ENCODE measurements at regions not wholly inside any gene's neighbourhood (a gene's known extent, or its start where the extent isn't known, plus 50 kb on each side); places are given as distances from the start of the nearest gene placed in this dataset.

DNA sequence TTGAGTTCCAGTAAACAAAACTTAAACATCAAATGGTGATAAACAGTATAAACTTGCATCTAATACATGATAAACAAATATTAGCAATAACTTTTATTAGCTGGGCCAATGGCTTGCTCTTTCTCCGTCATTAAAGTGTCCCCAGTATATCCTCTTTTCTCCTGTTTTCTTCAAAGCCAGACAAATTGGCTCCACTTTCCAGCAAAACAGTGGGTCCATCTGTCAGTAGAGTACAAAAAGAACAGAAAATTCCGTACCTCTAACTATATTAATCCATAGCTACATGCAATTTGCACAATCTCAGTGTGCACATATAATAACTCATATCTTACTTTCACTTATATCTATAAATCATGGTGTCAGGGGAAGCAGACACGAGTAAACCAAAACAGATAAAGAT, 678.0 kb upstream of the SPRY2 start:
- POLR2A ChIA-PET, result no interaction called here
- H3K9ac ChIP-seq (replicated peaks; ENCODE audit: extremely low read depth, insufficient read depth, low read length), result no peak overlapping the region
- no peaks in the 10 kb centered on the region for H3K27me3 ChIP-seq (ENCODE audit: control insufficient read depth in 2 of 2, insufficient read depth in 2 of 2, low read length in 2 of 2)
- H3K79me2 ChIP-seq (ENCODE audit: control insufficient read depth, insufficient read depth, low read length), result no peaks in the 10 kb centered on the region
- H3K4me3 ChIP-seq (replicated peaks in 1 of 3; ENCODE audit: insufficient read depth in 1 of 3, low read depth in 1 of 3, low read length in 3 of 3), result no peak overlapping the region
- no peak overlapping the region for H3K4me2 ChIP-seq (ENCODE audit: insufficient read depth, low read length)
- no peak overlapping the region for H3K27ac ChIP-seq (ENCODE audit: insufficient read depth, low read depth, low read length)
- CTCF ChIA-PET, result interaction anchor here (1.3 to 5.5 kb wide), 8 partner anchors 41 to 1470 kb away, joined by 4 to 120 read pairs (median 10); partner anchors contain the start of gene SPRY2
- H2AFZ ChIP-seq (ENCODE audit: low read depth, low read length), result no peak overlapping the region
- no peak for DNase-seq (ENCODE audit: low read depth, low spot score)
- no peaks in the 10 kb centered on the region for H3K9me3 ChIP-seq (replicated peaks; ENCODE audit: control insufficient read depth, insufficient read depth, low read length)
- H3K4me1 ChIP-seq (ENCODE audit: control insufficient read depth, extremely low read depth, insufficient read depth, low read length), result peaks cover 2% of the 10 kb centered on the region
- H3K36me3 ChIP-seq (ENCODE audit: control insufficient read depth in 2 of 2, extremely low read depth in 1 of 2, insufficient read depth in 2 of 2, low read length in 2 of 2), result no peaks in the 10 kb centered on the region
- no TSS peak for BruUV-seq (replicated peaks)
- TF ChIP-seq MYC (IDR thresholded peaks at IDR 0.05; ENCODE audit: low read depth, low read length) (no peak), POLR2A (IDR thresholded peaks at IDR 0.05; ENCODE audit: low read depth, low read length) (no peak)
- TF ChIP-seq, protein P1, sequence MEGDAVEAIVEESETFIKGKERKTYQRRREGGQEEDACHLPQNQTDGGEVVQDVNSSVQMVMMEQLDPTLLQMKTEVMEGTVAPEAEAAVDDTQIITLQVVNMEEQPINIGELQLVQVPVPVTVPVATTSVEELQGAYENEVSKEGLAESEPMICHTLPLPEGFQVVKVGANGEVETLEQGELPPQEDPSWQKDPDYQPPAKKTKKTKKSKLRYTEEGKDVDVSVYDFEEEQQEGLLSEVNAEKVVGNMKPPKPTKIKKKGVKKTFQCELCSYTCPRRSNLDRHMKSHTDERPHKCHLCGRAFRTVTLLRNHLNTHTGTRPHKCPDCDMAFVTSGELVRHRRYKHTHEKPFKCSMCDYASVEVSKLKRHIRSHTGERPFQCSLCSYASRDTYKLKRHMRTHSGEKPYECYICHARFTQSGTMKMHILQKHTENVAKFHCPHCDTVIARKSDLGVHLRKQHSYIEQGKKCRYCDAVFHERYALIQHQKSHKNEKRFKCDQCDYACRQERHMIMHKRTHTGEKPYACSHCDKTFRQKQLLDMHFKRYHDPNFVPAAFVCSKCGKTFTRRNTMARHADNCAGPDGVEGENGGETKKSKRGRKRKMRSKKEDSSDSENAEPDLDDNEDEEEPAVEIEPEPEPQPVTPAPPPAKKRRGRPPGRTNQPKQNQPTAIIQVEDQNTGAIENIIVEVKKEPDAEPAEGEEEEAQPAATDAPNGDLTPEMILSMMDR (IDR thresholded peaks at IDR 0.05; ENCODE audit: extremely low read depth in 1 of 2, insufficient read depth in 1 of 2, low read depth in 1 of 2, low read length in 2 of 2), result no peak
- no peak for FAIRE-seq
- H3K9me1 ChIP-seq (replicated peaks; ENCODE audit: control insufficient read depth, extremely low read depth, insufficient read depth, low read length), result no peaks in the 10 kb centered on the region
- intact Hi-C loops (cut with micrococcal nuclease) (loop anchor here (5.0 to 10.0 kb wide), 2 partner anchors 1044 to 1242 kb away; no protein-coding TSS in a partner anchor), dilution Hi-C loops (cut with MboI; ENCODE audit: extremely low pct_ligation_motif_present, low sequenced_read_pairs) (no loop called here)
- no peaks in the 10 kb centered on the region for H4K20me1 ChIP-seq (replicated peaks; ENCODE audit: control insufficient read depth, extremely low read depth, insufficient read depth, low read length)

DNA sequence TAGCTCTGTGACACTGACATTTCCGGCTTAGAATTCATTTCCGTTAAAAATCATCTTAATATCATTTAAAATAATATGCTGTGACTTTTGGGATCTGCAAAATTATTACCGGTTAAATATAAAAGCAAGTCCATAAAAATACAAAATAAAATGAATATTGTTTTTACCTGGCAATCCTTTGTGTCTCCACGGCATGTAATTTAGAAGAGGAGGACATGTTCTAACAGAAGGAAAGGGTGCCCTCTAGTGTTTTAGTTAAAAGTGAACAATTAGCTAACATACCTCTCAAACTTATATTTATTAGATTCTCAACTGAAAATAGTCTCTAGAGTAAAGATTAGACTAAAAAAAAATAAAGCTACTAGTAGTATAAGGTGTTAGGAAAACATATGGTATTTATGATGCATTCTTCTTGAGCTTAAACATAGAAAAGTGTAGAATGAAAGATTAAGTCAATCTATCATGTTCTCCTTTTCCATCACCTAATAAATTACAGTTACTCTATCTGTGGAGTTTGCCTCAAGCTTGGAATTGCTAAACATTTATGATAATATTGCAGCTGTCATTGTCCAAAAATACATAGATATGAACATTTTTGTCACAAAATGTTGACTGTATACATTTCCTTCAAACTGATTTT, 676.7 kb upstream of the SPRY2 start:
- Histone ChIP-seq H3K4me2 (ENCODE audit: insufficient read depth, low read length) (no peak overlapping the region), H3K4me3 (replicated peaks in 1 of 3; ENCODE audit: insufficient read depth in 1 of 3, low read depth in 1 of 3, low read length in 3 of 3) (no peak overlapping the region), H3K9me1 (replicated peaks; ENCODE audit: control insufficient read depth, extremely low read depth, insufficient read depth, low read length) (no peaks in the 10 kb centered on the region), H4K20me1 (replicated peaks; ENCODE audit: control insufficient read depth, extremely low read depth, insufficient read depth, low read length) (no peaks in the 10 kb centered on the region), H3K36me3 (ENCODE audit: control insufficient read depth in 2 of 2, extremely low read depth in 1 of 2, insufficient read depth in 2 of 2, low read length in 2 of 2) (no peaks in the 10 kb centered on the region), H3K79me2 (ENCODE audit: control insufficient read depth, insufficient read depth, low read length) (no peaks in the 10 kb centered on the region), H2AFZ (ENCODE audit: low read depth, low read length) (no peak overlapping the region), H3K4me1 (ENCODE audit: control insufficient read depth, extremely low read depth, insufficient read depth, low read length) (peaks cover 2% of the 10 kb centered on the region), H3K9me3 (replicated peaks; ENCODE audit: control insufficient read depth, insufficient read depth, low read length) (no peaks in the 10 kb centered on the region), H3K27ac (ENCODE audit: insufficient read depth, low read depth, low read length) (no peak overlapping the region), H3K27me3 (ENCODE audit: control insufficient read depth in 2 of 2, insufficient read depth in 2 of 2, low read length in 2 of 2) (no peaks in the 10 kb centered on the region), H3K9ac (replicated peaks; ENCODE audit: extremely low read depth, insufficient read depth, low read length) (no peak overlapping the region)
- POLR2A ChIA-PET, result interaction anchor here (0.6 kb wide), 1 partner anchor 1338 kb away, joined by 3 read pairs; no protein-coding TSS in a partner anchor
- FAIRE-seq, result peak; percentile 71
- CTCF ChIA-PET, result interaction anchor here (0.6 to 5.5 kb wide), 68 partner anchors 8 to 1594 kb away, joined by 3 to 120 read pairs (median 4); partner anchors contain the start of gene SPRY2
- TF ChIP-seq EZH2 (IDR thresholded peaks at IDR 0.05; ENCODE audit: borderline replicate concordance, low read depth, low read length, severe bottlenecking) (no peak), MYC (IDR thresholded peaks at IDR 0.05; ENCODE audit: low read depth, low read length) (no peak), GATA2 (IDR thresholded peaks at IDR 0.05; ENCODE audit: insufficient read depth, insufficient read length, low read depth, low read length) (no peak), JUN (IDR thresholded peaks at IDR 0.05; ENCODE audit: borderline replicate concordance, insufficient read depth, insufficient read length, low read depth) (no peak), POLR2A (IDR thresholded peaks at IDR 0.05; ENCODE audit: low read depth, low read length) (no peak), POLR2AphosphoS5 (IDR thresholded peaks at IDR 0.05; ENCODE audit: insufficient read depth, low read depth, low read length) (no peak)
- TF ChIP-seq, protein P1 (IDR thresholded peaks at IDR 0.05; ENCODE audit: extremely low read depth in 1 of 2, insufficient read depth in 1 of 2, low read depth in 1 of 2, low read length in 2 of 2), result peak; percentile 19 to 29
- no TSS peak for BruUV-seq (replicated peaks)
- peak; percentile 57 for DNase-seq (ENCODE audit: low read depth, low spot score)
- dilution Hi-C loops (cut with MboI; ENCODE audit: extremely low pct_ligation_motif_present, low sequenced_read_pairs), result no loop called here
- intact Hi-C loops (cut with micrococcal nuclease), result loop anchor here (1.0 to 10.0 kb wide), 7 partner anchors 38 to 1468 kb away; no protein-coding TSS in a partner anchor

Data from endothelial cell of umbilical vein (primary cell).